Mucosa of gallbladder (tissue), 1 donor: ENCODE measurements at regions not wholly inside any gene's neighbourhood (a gene's known extent, or its start where the extent isn't known, plus 50 kb on each side); places are given as distances from the start of the nearest gene placed in this dataset.
"Not testable (repeated sequence)": the region's sequence is repeated elsewhere in the genome, so short reads cannot be mapped to it uniquely, and the experiment has no call there.

ENCODE experiments used
- DNase-seq: peaks from one replicate; pipeline ENCODE4 v3.0.0-alpha.2; 2020; ENCODE audit warnings: low spot score
- donor health status: DM: no; HTN: no; CAD: no.

DNA sequence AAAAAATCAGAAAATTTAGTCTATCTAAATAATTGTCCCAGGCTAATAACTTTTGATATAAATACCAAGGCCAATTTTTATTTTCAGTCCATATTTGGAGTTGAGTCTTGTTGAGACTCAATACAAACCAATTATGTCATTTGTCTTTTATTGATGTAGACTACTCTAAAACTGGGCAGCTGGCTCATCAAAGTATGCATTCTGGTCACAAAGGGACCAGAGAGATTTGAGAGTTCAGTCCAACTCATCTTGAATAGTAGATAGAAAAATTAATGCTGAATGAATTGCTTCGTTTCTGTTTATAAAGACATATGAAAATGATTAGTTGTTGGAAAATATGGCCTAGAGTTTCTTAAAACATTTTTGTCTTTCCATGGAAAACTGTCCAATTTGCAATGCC lies 412.5 kb upstream of the KLHL4 start:
- no peak for DNase-seq

GRCh38 chrX:87110142-87110541 lies 407.5 kb upstream of the KLHL4 start:
- no peak for DNase-seq

GRCh38 chrX:87140800-87141483 lies 376.7 kb upstream of the KLHL4 start:
- DNase-seq = no peak

GRCh38 chrX:87160435-87161010 lies 357.1 kb upstream of the KLHL4 start:
- DNase-seq = no peak

GRCh38 chrX:87167841-87168240 lies 349.8 kb upstream of the KLHL4 start:
- no peak for DNase-seq

GRCh38 chrX:87178009-87178408 lies 339.6 kb upstream of the KLHL4 start:
- not testable (repeated sequence) for DNase-seq
